RKO (cell line): ENCODE measurements at regions not wholly inside any gene's neighbourhood (a gene's known extent, or its start where the extent isn't known, plus 50 kb on each side); places are given as distances from the start of the nearest gene placed in this dataset.

Source experiments
- DNase-seq: peaks from one replicate; pipeline ENCODE4 v3.0.0-alpha.2; 2016; ENCODE audit warnings: low spot score

DNA sequence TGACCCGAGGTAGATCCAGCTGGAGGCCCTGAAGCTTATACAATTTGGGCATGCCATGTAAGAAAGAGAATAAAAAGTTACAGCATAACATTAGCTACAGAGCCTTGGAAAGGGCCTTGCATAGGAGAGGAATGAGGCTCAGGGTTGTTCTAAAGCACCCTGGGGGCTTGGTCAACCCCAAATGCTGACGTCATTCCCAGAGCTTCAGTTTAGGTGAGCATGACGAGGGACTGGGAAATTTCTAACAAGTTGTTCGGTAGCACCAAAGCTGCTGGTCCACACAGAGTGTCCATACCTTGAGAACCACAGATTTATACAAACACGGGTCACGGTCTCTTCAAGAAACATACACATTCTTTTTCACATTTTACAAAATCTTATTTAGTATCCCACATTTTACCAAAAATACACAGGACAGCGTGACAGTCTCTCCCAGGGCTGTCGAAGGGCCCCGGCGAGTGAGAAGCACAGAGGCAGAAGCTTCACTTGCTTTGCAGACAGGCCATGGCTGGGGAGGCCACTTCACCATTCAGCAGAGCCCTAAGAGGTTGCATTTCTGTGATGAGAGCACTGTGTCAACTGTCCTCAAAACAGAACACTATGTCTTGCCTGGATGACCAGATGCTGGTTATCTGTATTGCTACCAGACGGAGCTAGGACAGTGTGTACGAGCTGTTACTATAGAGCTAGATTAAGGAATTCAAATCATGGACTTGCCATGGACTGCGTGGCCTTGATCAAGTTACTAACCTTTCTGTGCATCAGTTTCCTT lies 68.2 kb upstream of the ARRDC4 start:
- no peak for DNase-seq

- peak; percentile 7 for DNase-seq
Observed at GRCh38 chr15:97893967-97894366, 66.5 kb upstream of the ARRDC4 start.

- DNase-seq = no peak
Observed at GRCh38 chr15:97899981-97900380, 60.5 kb upstream of the ARRDC4 start.

DNA sequence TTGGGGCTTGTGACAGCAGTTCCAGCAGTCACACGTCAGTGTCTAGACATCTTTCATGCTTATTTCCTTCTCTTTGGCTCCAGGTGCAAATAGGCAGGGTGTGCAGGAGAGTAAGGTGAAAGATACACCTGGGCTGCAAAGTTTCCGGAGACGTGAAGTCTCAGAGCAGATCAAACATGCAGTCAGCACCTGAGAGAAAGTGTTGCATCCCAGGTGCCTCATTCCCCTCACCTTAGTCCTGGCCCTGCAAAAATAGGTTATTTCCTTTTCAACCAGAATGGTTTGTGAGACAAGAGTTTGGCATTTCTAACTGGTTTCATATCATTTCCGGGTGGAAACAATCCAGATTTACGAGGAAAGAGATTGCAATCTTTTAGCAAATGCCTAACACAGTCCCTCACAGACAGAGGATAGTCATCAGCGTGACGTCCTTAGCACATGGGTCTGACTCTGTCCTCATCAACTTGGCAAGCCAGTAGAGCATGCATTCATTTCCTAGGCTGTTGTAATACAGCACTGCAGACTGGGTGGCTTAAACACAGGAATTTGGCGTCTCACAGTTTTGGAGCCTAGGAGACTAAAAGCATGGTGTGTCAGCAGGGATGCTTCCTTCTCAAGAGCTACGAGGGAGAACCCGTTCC lies 58.2 kb upstream of the ARRDC4 start:
- peak; percentile 40 for DNase-seq

GRCh38 chr15:97903560-97903959 lies 56.9 kb upstream of the ARRDC4 start:
- DNase-seq = no peak

DNA sequence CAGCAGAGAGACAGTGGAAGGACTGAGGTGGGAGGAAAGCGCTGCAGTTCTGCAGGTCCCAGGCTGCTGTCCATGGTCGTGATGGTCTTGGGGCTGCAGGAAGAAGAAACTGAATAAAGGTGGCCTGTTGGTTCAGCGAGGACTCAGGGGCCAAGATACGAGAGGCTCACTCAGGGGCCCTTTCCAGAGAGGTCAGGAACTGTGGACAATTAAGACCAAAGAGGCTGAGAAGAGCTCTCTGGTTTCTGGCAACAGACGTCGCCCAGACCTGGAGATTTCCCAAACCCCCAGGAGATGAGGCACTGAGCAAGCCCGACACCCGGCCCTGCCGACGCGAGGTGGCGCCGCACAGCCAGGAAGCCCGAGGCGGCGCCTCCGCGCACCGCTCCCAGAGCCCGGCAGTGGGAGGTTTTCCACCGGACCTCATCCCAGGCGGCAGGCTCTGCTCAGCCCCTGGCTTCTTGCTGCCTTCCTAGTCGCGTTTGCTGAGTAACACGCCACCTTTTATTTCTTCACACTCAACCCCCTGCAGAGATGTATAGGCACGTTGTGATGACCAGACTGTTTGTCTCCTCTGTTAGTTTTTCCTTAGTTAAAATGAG lies 56.4 kb upstream of the ARRDC4 start:
- peak; percentile 73 for DNase-seq

DNA sequence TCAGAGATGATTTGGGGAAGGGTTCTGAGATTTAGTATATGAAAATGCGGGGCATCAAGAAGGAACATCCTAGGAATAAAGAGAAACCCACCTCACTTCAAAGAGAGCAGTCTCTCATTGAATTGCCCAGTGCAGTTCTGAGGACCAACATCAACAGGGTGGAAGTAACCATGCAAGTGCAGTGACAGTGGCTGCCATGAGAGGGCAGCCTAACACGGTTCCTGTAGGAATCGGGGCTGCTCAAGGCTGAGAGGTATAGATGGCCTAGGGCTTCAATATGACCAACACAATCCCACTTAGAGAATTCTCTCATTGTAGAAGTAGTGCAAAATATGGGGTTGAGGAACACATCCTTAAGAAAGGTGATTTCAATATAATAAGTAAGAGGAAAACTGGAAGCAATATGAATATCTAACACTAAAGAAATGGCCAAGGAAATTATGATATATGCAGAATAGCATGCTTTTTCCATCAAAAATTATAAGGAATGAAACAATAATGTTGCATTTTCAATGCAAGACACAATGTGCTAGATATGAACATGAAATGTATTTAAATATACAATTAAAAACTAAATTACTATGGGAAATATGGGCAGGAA lies 51.1 kb upstream of the ARRDC4 start:
- peak; percentile 59 for DNase-seq
